ENCODE measurements at regions not wholly inside any gene's neighbourhood (a gene's known extent, or its start where the extent isn't known, plus 50 kb on each side); places are given as distances from the start of the nearest gene placed in this dataset.

DNA sequence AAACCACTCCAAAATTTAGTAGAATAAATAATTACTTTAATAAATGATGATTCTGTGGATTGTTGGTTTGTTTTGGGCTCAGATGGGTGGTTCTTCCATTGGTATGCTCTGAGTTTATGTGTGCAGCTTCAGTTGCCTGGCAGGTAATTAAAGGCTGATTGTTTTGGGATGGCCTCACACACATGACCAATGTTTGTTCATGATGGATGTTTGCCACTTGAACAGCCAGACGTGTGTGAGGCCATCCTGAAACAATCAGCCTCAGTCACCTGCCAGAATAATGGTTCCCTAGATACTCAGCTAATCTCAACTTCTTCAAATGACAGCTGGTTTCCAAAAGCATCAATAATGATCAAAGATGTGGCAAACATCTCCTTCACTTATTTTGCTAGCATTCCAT is 352.5 kb upstream of the GULP1 start:
- no peak for TF ChIP-seq CTCF (IDR thresholded peaks at IDR 0.05; ENCODE audit: insufficient read depth, missing control alignments)
- FAIRE-seq (no peak), DNase-seq (ENCODE audit: insufficient read length, low spot score) (no peak)

- TF ChIP-seq CTCF (IDR thresholded peaks at IDR 0.05; ENCODE audit: insufficient read depth, missing control alignments) = no peak
- no peak for DNase-seq (ENCODE audit: insufficient read length, low spot score)
- FAIRE-seq = no peak
These were observed 348.8 kb upstream of the GULP1 start for GRCh38 chr2:187942876-187943275.

- no peak for FAIRE-seq
- DNase-seq (ENCODE audit: insufficient read length, low spot score) = no peak
- TF ChIP-seq CTCF (IDR thresholded peaks at IDR 0.05; ENCODE audit: insufficient read depth, missing control alignments) = no peak
These were observed 347.8 kb upstream of the GULP1 start for GRCh38 chr2:187943772-187944369.

GRCh38 chr2:187949859-187950258 is 341.8 kb upstream of the GULP1 start:
- no peak for FAIRE-seq
- DNase-seq (ENCODE audit: insufficient read length, low spot score) = no peak
- TF ChIP-seq CTCF (IDR thresholded peaks at IDR 0.05; ENCODE audit: insufficient read depth, missing control alignments) = no peak

DNA sequence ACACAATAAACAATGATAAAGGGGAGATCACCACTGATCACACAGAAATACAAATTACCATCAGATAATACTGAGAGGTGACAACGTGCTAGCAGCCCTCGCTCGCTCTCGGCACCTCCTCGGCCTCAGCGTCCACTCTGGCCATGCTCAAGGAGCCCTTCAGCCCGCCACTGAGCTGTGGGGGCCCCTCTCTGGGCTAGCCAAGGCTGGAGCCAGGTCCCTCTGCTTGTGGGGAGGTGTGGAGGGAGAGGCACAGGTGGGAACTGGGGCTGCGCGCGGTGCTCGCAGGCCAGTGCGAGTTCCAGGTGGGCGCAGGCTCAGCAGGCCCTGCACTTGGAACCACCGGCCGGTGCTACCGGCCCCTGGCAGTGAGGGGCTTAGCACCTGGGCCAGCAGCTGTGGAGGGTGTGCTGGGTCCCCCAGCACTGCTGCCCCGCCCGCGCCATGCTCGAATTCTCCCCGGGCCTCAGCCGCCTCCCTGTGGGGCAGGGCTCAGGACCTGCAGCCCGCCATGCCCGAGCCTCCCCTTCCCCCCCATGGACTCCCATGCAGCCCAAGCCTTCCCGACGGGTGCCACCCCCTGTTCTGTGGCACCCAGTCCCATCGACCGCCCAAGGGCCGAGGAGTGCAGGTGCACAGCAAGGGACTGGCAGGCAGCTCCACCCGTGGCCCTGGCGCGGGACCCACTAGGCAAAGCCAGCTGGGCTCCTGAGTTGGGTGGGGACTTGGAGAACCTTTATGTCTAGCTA is 340.0 kb upstream of the GULP1 start:
- DNase-seq (ENCODE audit: insufficient read length, low spot score) (no peak), FAIRE-seq (no peak)
- TF ChIP-seq CTCF (IDR thresholded peaks at IDR 0.05; ENCODE audit: insufficient read depth, missing control alignments) = no peak

- FAIRE-seq (no peak), DNase-seq (ENCODE audit: insufficient read length, low spot score) (no peak)
- no peak for TF ChIP-seq CTCF (IDR thresholded peaks at IDR 0.05; ENCODE audit: insufficient read depth, missing control alignments)
These were observed 334.7 kb upstream of the GULP1 start for GRCh38 chr2:187956906-187957534.

GRCh38 chr2:187959821-187960220 is 331.9 kb upstream of the GULP1 start:
- FAIRE-seq (no peak), DNase-seq (ENCODE audit: insufficient read length, low spot score) (no peak)
- no peak for TF ChIP-seq CTCF (IDR thresholded peaks at IDR 0.05; ENCODE audit: insufficient read depth, missing control alignments)
